Right lobe of liver (tissue), 6 donors: ENCODE measurements at regions not wholly inside any gene's neighbourhood (a gene's known extent, or its start where the extent isn't known, plus 50 kb on each side); places are given as distances from the start of the nearest gene placed in this dataset.
A peak's percentile ranks its signal among the peaks of the same experiment; 100 is the strongest.

ENCODE experiments used
- ATAC-seq, 4 donors: fragments of 200-7000 bp; cut with Tn5 transposase; one replicate each; pipeline ENCODE4 v1.9.1; 2020; ENCODE audit warnings: mild to moderate bottlenecking in 4 of 4, moderate library complexity in 4 of 4
- DNase-seq, 3 donors: peaks; one replicate each; pipeline ENCODE4 v3.0.0-alpha.2; 2020
- H3K27ac ChIP-seq, 3 donors: fragments of 200-600 bp; one replicate each; pipeline ENCODE4 v1.8.0; 2022
- H3K27me3 ChIP-seq, 2 donors: fragments of 200-600 bp; one replicate each; pipeline ENCODE4 v1.8.0; 2022
- H3K36me3 ChIP-seq, 4 donors: fragments of 200-600 bp; sonication (generic) in 1 of 4; one replicate each; pipeline versions ENCODE4 v1.5.1 to v1.8.0; 2017 to 2022; ENCODE audit warnings: control low read depth in 1 of 4
- H3K4me1 ChIP-seq, 4 donors: fragments of 200-600 bp; sonication (generic) in 1 of 4; one replicate each; pipeline versions ENCODE4 v1.5.1 to v1.8.0; 2017 to 2022; ENCODE audit warnings: control low read depth in 1 of 4
- H3K4me3 ChIP-seq, 3 donors: fragments of 200-600 bp; one replicate each; pipeline ENCODE4 v1.8.0; 2022
- H3K9me3 ChIP-seq, 4 donors: fragments of 200-600 bp; sonication (generic) in 1 of 4; one replicate each; pipeline versions ENCODE4 v1.5.1 to v1.8.0; 2017 to 2022; ENCODE audit warnings: control low read depth in 1 of 4
- POLR2A ChIP-seq: fragments of 450-650 bp; IDR thresholded peaks from one replicate; pipeline ENCODE4 v1.6.1; 2017; ENCODE audit warnings: antibody characterized with exemption, mild to moderate bottlenecking
- WGBS: methylation state at CpG from one replicate; pipeline ENCODE4 v1.1.6; 2018; ENCODE audit warnings: low coverage, low lambda C conversion rate; ENCODE audit not compliant: insufficient coverage; ENCODE audit errors: missing lambda C conversion rate; 5-methylcytosine and 5-hydroxymethylcytosine counted together
- intact Hi-C, 2 donors: fragments of 100-400 bp; cut with DNase I; formaldehyde crosslinking; loops; one replicate each; pipeline versions ENCODE4 v1.11.2 to v1.14.1; 2022
- TF ChIP-seq, protein P1 (sequence below), 4 donors: fragments of 200-600 bp in 3 of 4; fragments of 450-650 bp in 1 of 4; IDR thresholded peaks; one replicate each; pipeline versions ENCODE4 v1.5.1 to v1.8.0; 2016 to 2022; ENCODE audit warnings: antibody characterized with exemption in 4 of 4, mild to moderate bottlenecking in 2 of 4
- donor health status: DM: no; HTN: yes; CAD: no.
- donor health status: DM: no; HTN: no; CAD: no.
- donor health status: DM: no; HTN: no; CAD: no.
- donor health status: DM: no; HTN: yes; CAD: no.
- donor health status: DM: no; HTN: yes; CAD: no.

DNA sequence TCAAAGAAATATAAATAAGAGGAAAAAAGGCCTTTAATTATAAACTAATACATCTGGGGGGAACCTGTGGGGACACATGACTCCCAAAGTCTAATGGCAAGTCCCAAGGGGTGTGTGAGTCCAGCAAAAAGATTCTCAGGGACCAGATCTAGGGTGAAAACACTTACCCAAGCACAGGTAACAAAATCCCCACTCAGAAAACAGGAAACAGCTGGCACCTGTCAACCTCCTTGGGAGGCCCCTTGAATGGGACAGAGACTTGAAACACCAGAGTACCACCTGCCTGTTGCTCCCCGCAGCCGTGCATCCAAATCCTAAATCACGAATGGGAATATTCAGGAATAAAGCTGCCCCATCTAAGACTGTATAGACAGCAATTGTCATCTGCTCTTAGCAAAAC is 461.2 kb upstream of the CDH5 start:
- intact Hi-C loops = no loop called here
- no peak for ATAC-seq
- Histone ChIP-seq H3K4me1 (peaks cover 0 to 8% (median 2%) of the 10 kb centered on the region in 4 donors), H3K27me3 (no peaks in the 10 kb centered on the region), H3K27ac (no peak overlapping the region), H3K36me3 (no peaks in the 10 kb centered on the region), H3K4me3 (no peak overlapping the region), H3K9me3 (no peaks in the 10 kb centered on the region)
- TF ChIP-seq, protein P1, sequence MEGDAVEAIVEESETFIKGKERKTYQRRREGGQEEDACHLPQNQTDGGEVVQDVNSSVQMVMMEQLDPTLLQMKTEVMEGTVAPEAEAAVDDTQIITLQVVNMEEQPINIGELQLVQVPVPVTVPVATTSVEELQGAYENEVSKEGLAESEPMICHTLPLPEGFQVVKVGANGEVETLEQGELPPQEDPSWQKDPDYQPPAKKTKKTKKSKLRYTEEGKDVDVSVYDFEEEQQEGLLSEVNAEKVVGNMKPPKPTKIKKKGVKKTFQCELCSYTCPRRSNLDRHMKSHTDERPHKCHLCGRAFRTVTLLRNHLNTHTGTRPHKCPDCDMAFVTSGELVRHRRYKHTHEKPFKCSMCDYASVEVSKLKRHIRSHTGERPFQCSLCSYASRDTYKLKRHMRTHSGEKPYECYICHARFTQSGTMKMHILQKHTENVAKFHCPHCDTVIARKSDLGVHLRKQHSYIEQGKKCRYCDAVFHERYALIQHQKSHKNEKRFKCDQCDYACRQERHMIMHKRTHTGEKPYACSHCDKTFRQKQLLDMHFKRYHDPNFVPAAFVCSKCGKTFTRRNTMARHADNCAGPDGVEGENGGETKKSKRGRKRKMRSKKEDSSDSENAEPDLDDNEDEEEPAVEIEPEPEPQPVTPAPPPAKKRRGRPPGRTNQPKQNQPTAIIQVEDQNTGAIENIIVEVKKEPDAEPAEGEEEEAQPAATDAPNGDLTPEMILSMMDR (IDR thresholded peaks at IDR 0.05) = no peak
- no peak for TF ChIP-seq POLR2A
- DNase-seq = no peak
- WGBS = 81% methylated on average over 3 of the region's 3 CpGs

DNA sequence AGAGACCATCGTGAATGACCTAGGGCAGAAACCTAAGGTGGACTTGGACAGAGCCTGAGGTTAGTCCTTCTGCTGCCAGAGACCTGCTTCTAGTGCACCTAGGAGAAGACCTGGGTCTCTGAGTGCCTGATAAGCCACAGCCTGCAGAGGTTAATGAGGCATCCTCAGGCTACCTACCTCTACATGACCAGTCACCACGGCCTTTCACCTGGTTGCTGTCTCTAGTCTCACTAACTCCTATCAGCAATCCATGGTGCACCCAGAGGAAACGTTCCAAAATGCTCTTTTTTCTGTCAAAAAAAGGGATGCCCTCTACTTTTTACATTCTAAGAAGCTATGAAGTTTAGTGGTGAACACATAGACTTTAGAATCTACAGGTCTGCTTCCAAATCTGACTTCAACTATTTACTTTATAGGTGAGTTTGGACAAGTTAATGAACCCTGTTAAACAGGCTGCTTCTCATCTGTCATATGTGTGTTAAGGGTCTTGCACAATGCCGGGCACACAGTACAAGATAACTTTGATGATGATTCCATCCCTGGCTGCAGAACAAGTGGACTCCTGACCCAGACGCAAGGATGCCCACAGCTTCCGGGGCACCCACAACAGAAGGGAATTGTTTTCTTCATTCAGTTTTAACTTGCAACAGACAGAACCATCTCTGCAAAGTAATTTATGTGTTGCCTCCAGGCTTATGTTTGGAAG is 469.9 kb upstream of the CDH5 start:
- intact Hi-C loops = no loop called here
- WGBS = 21% methylated on average over 5 of the region's 6 CpGs
- Histone ChIP-seq H3K4me1 (peaks cover 0 to 15% (median 4%) of the 10 kb centered on the region in 4 donors), H3K36me3 (no peaks in the 10 kb centered on the region), H3K9me3 (no peaks in the 10 kb centered on the region), H3K4me3 (no peak overlapping the region), H3K27ac (peak overlapping the region in 2 of 3 donors; percentile 5 to 81), H3K27me3 (no peaks in the 10 kb centered on the region)
- peak; percentile 31 to 87 (median 75) for DNase-seq
- peak; percentile 91 to 98 (median 93) for ATAC-seq
- TF ChIP-seq POLR2A = no peak
- TF ChIP-seq, protein P1 (IDR thresholded peaks at IDR 0.05) = no peak

DNA sequence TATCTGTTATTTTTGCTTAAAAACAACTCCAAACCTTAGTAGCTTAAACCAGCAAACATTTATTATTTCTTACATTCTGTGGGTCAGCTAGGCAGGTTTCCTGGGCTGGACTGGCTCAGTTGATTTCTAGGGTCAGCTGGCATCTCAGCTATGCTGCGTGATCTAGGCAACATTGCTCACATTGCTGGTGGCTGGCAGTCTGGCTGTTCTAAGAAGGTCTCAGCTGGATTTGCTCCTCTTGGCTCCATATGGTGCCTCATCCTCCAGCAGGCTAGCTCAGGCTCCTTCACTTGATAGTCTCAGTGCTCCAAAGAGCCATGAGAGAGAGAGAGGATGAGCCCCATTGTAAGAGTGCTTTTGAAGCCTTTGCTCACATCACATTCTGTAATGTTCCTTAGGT is 470.6 kb upstream of the CDH5 start:
- no peak for ATAC-seq
- Histone ChIP-seq H3K9me3 (no peaks in the 10 kb centered on the region), H3K4me3 (no peak overlapping the region), H3K36me3 (no peaks in the 10 kb centered on the region), H3K4me1 (peaks cover 0 to 15% (median 4%) of the 10 kb centered on the region in 4 donors), H3K27me3 (no peaks in the 10 kb centered on the region), H3K27ac (peak overlapping the region in 1 of 3 donors; percentile 81)
- TF ChIP-seq, protein P1 (IDR thresholded peaks at IDR 0.05) = no peak
- no peak for TF ChIP-seq POLR2A
- intact Hi-C loops = no loop called here
- DNase-seq = no peak
- WGBS = 60% methylated on average over 1 of the region's 1 CpG

DNA sequence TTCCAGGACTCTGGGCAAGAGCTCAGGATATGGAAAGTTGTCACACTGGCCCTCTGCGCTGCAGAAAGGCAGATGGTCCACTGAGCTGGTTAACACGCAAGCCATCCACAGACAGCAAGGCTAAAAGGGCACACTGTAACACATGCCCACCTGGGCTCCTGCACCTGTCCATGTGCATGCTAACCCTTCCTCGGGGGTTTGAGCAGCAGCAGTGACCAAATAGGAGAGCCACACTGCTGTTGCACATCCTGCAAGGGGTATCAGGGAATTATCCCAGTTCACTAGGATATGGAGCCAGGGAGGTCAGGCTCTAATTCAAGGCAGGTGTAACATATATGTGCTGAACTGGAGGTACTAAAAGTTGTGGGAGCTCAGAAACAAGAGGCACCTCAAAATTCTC is 471.0 kb upstream of the CDH5 start:
- Histone ChIP-seq H3K9me3 (no peaks in the 10 kb centered on the region), H3K27me3 (no peaks in the 10 kb centered on the region), H3K36me3 (no peaks in the 10 kb centered on the region), H3K4me3 (no peak overlapping the region), H3K27ac (peak overlapping the region in 1 of 3 donors; percentile 81), H3K4me1 (peaks cover 0 to 15% (median 4%) of the 10 kb centered on the region in 4 donors)
- 54% methylated on average over 2 of the region's 3 CpGs for WGBS
- intact Hi-C loops = no loop called here
- ATAC-seq (no peak), DNase-seq (no peak)
- TF ChIP-seq, protein P1 (IDR thresholded peaks at IDR 0.05) = no peak
